Kasumi-1 (cell line): ENCODE measurements at regions not wholly inside any gene's neighbourhood (a gene's known extent, or its start where the extent isn't known, plus 50 kb on each side); places are given as distances from the start of the nearest gene placed in this dataset.
"Not testable (repeated sequence)": the region's sequence is repeated elsewhere in the genome, so short reads cannot be mapped to it uniquely, and the experiment has no call there.

Experiments
- DNase-seq, 2 experiments: peaks; one replicate each; lab custom pipeline; 2025; lab: John Stamatoyannopoulos, UW

DNA sequence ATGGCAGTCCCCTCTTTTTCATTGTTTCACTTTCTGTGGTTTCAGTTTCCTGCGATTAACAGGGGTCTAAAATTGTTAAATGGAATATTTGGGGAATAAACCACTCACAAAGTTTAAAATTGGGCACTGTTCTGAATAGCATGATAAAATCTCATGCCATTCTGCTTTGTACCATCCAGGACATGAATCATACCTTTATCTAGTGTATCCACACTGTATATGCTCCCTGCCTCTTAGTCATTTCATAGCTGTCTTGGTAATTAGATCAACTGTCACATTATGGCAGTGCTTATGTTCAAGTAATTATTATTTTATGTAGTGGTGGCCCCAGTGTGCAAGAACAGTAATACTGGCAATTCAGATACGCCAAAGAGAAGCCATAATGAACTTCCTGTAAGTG lies 734.5 kb downstream of the ZPLD1 start:
- no peak for DNase-seq

DNA sequence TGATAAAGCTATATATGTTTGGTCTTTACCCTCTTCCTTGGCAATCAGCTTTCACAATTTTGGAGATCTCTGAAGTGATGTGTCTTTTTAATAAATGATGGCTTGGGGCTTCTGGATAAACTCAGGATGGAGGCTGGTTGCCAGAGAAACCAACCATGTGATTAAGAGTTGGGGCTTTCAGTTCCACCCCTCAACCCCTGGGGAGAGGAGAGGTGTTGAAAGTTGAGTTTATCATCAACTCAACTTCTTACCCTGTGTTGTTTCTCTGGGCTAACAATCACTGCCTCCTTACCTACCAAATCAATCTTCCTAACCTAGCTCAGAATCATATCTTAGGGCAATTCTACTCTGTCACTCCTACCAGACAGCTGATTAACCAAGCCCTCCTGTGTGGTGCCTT lies 735.8 kb downstream of the ZPLD1 start:
- DNase-seq: no peak

DNA sequence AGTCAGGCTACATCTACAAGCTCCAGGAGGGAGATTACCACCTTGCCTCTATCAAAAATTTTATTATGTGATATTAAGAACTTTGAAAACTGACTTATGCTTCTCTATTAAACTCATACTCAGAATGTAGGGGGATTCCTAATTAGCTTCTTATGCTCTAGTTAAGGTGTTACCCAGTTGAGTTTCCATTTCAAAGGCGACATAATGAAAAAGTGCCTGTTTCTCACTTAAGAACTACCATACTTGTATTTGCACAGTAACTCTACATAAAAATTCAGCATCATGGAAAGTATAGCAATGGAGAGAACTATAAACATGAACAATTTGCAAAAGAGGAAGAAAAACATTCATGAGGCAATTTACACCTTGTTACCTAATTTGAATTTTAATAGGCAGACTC lies 739.1 kb downstream of the ZPLD1 start:
- no peak for DNase-seq

DNA sequence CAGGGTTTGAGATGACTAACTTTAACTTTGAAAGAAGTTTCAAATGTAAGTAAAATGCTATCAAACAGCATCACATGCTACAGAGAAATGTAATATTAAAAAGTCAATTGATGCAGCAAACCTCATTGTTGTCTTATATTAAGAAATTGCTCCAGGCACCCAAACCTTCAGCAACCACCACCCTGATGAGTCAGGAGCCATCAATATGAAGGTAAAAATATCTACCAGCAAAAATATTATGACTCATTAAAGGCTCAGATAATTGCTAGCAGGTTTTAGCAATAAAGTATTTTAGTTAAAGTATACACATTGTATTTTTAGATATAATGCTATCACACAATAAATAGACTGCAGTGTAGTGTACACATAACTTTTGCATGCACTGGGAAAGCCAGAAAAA lies 746.3 kb downstream of the ZPLD1 start:
- no peak for DNase-seq

DNA sequence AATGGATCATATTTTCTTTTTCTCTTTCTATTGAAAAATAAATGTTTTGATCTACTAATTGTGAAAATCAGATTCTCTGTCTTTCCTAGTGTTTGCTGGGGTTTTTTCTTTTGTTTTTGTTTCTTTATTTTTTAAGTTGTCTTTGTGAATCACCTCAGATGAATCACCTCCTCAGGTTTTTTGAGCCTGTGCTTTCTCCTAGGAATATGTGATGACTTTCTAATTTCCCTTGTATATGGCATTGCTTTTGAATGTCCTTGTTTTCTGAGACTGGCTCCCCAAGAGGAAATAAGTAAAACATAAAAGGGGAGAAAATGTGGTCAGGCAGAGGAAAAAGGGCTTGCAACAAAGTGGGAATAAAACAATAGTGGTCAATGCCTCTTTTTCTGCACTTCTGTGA lies 750.0 kb downstream of the ZPLD1 start:
- no peak for DNase-seq

DNA sequence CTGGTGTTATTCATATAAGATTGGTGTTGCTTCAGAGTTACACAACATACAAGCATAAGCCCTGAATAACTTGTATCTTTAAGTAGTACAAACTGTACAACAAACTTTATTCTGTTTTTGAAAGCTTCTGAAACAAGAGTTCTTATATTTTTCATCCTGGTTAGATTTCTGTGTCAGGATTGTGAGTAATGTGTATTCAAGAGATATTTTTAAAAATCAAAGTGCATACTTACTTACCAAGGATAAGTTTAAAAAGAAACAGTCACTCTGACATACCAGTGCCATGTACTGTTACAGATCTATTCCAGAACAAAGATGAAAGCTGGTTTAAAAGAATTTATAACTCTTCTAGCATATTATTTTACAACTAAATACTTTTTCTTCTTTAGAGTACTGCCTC lies 755.1 kb downstream of the ZPLD1 start:
- no peak for DNase-seq

DNA sequence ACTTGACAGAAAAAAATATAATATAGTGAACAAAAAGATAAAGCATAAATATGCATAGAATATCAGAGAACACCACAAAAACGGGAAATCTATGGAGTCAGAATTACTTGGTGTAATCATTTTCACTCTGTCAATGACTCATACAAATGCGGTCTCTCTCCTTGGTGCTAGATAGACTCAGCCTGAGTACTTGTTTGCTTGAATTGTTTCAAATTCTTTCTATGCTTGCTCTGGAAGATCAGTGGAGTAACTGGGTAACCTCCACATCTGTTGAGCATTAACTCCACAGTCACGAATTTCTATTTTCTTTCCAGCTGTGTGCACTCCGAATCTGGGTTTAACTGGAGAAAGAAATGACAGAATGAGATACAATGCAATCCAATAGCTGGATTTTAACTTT lies 760.4 kb downstream of the ZPLD1 start:
- DNase-seq: no peak

DNA sequence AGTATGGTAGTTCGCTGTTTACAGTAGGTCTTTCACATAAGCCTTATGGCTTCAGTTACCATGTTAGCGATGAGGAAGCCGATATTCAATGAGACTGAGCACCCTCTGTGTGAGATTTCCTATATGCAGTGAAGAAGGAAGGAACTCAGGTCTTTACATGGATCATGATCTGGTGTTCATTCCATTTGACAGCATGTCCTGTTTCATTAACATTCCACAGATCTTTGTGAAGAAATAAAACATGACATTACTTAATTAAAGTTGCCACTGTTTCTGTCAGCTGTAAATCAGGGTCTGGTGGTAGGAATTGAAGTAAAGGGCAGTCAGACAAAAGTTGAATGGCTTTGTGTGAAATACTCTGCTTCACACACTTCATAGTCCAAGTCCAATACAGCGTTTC lies 768.6 kb downstream of the ZPLD1 start:
- DNase-seq: no peak

DNA sequence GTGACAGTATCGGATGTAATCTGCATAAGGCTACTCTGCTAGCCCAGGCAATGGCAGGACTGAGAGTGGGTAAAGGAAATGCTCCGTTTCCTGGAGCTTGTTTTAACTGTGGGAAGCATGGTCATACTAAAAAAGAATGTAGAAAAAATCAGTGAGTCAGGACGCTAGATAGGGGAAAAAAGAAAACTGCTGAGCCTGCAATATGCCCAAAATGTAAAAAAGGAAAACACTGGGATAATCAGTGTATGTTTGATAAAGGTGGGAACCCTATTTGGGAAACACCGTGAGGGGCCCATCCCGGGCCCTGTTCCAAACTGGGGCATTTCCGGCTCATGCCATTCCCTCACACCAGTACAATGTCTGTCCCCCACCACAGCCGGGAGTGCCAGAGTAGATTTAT lies 775.8 kb downstream of the ZPLD1 start:
- DNase-seq: no peak

DNA sequence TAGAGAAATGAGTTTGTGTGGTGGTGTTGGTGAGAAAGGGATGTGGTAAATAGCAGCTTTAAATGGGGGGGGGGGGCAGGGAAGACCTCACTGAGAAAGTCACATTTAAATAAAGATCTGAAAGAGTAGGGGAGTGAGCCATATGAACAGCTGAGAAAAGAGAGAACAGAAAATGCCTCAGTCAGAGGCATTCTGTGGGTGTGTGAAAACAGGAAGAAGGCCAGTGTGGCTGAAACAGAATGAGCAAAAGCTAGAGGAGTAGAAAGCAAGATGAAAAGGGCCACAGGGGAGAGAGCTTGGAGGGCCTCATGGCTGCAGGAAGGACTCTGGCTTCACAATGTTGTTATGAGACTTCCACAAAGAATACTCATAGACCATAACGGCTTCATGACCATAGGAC lies 783.3 kb downstream of the ZPLD1 start:
- peak; percentile 39 to 56 for DNase-seq

DNA sequence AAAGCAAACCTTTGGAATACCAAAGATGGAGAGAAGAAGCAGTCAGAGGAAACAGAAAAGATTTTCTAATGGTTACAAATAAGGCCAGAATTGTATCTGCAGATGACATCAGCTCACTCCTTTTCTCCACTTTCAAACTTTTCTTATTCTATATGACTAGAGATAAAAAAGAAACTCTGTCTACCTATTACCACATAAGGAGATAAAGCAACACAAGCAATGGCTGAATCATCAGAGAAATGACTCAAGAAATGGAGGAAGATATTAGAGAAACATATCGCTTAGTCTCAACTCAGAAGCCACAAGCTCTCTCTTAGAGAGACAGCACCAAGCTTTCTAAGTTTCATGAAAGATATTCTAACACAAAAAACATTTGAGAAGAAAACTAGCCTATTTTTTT lies 784.0 kb downstream of the ZPLD1 start:
- no peak for DNase-seq

DNA sequence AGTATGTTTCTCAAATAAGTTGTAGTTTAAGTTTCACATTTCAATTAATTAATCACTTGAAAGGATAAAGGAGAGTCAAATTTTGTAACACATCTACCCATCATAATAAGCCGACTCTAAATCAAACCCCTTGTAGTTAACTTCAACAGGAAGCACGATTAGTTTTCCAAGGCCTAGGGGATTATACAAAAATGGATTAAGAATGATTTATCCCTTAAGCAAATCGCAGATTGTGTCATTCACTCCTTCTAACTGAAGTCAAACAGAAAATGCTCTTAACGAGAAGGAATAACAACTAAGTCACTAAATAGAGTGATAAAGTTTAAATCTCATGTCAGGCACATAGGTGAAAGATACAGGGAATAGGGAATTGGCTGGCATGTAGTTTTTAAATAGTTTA lies 792.8 kb downstream of the ZPLD1 start:
- no peak for DNase-seq

DNA sequence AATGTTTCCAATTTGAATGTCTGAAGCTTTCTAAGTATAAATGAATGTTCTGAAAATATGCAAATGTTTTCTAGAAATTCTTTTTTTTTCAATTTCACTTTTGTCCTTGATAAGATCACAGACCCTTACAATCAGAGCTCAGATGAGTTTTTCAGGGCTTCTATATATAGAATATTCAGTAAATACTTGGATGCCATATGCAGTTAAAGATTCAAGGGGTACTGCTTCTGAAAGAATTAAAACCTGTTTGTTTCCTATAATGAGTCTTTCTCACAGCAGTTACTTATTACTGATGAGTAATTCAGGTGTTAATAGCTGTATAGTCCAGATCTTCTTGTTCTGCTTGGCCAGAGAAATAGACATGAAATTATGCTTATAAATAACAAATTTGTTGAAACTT lies 812.6 kb downstream of the ZPLD1 start:
- DNase-seq: no peak

DNA sequence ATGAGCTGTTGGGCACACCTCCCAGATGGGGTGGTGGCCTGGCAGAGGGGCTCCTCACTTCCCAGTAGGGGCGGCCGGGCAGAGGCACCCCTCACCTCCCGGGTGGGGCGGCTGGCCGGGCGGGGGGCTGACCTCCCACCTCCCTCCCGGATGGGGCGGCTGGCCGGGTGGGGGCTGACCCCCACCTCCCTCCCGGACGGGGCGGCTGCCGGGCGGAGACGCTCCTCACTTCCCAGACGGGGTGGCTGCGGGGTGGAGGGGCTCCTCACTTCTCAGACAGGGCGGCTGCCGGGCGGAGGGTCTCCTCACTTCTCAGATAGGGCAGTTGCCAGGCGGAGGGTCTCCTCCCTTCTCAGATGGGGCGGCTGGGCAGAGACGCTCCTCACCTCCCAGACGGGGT lies 820.0 kb downstream of the ZPLD1 start:
- DNase-seq: not testable (repeated sequence)

DNA sequence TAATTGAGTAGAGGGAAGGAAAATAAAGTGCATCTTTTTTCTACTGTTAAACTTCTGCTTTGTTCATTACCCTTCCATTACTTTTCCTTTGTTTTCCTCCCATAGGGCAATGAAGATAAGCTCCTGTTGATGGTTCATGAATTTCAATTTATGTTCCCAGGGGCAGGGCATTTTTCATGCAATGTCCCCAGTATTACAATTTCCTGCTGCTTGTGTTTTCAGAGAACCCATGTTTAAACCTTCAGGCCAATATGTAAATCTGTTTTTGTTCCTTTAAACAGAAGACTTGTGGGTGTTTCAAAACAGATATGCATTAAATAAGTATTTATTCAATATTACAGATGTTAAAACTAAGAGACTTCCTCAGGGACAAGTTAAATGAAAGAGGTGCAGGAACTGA lies 834.5 kb downstream of the ZPLD1 start:
- DNase-seq: no peak

DNA sequence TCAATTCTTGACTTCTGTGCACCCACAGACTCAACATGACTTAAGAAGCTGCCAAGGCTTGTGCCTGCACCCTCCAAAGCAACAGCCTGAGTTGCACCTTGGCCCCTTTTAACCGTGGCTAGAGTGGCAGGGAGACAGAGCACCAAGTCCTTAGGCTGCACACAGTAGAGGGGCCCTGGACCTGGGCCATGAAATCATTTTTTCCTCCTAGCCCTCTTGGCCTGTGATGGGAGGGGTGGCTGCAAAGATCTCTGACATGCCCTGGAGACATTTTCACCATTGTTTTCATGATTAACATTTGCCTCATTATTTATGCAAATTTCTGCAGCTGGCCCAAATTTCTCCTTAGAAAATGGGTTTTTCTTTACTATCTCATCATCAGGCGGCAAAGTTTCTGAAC lies 836.8 kb downstream of the ZPLD1 start:
- DNase-seq: no peak

DNA sequence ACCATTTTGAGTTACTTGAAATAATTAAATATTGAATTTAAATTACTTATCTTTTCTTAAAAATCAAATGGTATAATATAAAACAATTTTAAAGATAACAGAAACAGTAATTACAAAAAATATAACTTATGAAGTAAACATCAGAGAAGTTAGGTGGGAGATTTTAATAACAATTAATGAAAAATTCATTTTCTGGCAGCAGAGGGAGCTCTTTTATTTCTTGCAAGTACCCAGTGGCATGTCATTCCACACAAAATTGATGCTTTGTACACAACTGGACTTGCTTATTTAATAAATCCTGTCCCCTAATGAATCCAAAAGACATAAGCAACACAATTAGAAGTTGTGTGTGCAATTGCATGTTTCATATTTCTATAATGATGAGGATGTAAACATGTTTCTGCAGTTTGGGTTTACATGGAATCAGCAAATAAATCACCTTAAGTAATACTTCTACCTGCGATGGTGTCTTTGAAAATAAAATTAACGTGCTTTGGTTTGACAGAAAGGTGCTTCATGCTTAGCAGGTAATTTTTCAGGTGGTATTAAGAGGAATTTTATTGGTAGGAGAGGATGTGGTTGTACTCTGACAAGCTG lies 861.3 kb downstream of the ZPLD1 start:
- peak; percentile 35 to 71 for DNase-seq

DNA sequence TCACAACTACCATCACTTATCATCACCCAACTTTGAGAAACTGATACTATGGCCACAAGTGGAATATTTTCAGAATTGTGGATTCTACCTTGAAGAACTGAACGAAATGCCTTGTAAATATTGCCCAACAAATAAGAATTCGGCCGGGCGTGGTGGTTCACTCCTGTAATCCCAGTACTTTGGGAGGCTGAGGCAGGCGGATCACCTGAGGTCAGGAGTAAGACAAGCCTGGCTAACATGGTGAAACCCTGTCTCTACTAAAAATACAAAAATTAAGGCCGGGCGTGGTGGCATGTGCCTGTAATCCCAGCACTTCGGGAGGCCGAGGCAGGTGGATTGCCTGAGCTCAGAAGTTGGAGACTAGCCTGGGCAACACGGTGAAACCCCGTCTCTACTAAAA lies 862.7 kb downstream of the ZPLD1 start:
- not testable (repeated sequence) for DNase-seq

DNA sequence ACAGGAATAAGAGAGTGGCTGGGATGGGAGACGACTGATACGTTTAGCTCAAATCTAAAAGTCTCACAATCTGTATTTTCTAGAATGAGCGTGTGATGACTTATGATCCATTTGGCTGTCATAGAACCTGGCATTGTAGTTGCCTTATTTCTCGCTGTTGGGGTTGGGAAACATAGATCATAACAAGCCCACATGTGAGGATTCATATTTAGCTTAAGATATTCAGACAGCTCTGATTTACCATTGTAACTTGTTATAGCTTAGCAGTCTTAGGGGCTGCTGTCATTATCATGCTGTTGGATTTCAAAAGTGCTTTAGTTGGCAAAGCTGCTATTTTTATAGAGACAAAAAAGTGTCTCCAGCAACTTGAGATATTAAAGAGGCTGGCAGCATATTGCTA lies 871.3 kb downstream of the ZPLD1 start:
- DNase-seq: no peak

DNA sequence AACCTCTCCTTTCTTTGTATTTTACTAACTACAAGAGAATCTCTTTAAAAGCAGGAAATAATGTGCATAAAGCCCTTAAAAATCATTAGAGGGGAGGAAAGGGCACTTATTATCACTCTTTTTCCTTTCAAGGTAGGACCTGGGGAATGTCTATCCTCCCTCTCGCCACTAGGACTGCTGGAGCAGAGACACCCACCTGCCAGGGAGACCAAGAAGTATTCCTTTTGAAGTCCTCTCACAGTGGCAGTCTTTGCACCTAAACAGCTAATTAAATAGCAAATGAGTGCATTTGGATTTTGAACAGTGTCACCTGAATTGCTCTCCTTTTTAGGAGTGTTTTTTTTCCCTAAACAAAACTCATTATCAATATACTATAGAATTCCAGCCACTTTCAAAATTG lies 874.1 kb downstream of the ZPLD1 start:
- no peak for DNase-seq

DNA sequence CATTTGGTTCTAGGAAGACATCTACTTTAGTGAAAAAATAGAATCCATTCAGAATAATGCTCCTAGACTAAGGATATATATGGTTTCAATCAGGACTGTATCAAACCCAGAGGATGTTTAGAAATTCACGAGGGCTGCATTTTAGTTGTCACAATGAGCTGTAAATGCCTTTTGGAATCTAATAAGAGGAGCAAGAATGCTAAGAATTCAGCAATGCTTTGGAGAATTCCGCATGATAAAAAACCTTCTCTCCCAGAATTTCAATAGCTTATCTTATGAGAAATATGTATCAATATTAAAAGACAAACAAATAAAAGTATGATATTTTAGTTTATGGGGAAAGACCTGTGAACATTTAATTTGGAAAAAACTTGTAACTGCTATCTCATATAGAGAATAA lies 885.1 kb downstream of the ZPLD1 start:
- DNase-seq: no peak

DNA sequence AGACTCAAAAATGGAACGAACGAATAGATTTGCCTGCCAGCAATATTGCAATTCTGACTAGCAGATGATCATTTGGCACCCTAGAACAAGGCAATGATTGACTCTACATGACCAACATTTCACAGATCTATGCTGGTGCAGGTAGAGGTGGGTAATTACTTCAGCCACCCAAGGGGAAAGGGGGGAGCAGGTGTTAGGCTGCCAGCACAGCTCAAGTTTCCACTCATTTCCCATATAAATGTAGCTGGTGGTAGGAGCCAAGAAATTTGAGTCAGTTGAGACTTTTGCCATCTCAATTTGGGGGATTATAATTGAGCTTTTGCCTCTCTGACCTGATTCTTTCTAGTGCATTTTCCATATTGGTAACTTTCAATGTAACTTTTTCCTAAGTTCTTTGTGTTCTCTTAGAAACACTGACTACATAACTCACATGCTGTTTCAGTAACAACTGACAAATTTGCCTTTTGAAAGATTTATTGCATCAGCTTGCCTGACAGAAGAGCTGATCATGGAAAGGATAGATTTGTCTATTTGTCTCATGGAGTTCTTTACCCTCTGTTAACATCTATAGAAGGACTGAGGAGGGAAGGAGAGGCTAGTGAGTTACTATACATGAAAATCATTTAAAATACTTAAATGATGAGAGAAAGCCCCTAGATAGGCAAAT lies 902.5 kb downstream of the ZPLD1 start:
- DNase-seq: no peak

DNA sequence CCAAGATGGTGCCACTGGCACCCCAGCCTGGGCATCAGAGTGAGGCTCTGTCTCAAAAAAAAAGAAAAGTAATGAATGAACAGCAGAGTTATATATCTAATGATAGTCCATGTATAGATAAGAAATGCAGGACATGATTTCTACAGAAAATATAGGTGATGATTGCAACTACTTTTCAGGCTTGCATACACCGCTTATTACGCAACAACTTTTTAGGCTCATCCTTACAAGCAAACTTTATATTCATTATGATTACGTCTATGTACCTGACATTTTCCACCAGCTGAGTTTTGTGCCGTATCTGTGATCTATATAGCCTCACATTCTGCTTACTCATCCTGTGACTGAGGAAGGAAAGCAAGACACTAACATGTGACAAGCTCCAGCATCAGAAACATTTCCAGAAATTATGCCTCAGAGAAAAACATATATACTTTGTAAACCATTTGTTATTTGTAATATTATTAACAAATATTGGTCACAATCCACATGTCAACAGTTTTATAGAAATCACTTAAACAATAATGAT lies 906.3 kb downstream of the ZPLD1 start:
- DNase-seq: no peak

DNA sequence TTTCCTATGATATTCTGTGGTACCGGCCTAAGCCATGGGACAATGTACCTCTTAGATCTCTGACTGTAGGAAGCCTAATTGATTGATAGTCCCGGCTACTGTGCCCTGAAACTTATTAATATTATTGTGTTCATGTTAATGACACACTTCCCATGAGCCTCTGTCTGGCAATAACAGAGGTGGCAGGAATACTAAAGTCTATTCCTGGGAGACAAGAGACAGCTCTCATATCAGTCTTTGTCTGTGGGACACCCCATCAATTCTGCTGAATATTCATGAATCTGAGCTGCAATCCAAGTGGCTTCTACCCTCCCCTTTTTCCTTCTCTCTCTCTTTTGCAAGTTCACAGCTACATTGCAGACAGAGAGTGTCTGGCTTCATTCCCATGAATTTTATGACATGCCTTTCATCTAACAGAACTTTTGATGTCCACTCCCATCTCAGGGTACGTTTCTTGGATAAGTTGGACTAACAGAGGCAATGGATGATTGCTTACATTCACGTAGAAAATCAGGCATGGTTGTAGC lies 907.5 kb downstream of the ZPLD1 start:
- no peak for DNase-seq
